ENCODE measurements at regions not wholly inside any gene's neighbourhood (a gene's known extent, or its start where the extent isn't known, plus 50 kb on each side); places are given as distances from the start of the nearest gene placed in this dataset.

DNA sequence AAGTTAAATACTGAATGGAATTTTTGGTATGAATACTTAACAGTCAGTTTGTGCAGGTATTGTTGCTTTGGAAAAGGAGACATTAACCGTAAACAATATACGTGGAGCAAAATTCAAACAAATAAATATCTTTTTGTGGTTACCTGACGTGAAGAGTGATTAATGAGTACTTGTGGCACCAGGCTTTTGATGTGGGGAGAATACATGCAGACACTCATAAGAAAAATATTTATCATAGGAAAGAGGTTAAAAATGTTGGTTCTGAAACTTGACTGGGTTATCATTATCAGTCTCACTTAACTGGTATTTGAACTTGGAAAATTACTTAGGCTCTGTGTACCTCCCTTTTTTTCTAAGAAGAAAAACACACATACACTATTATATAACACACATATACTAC lies 136.4 kb upstream of the NDST4 start:
- H3K4me3 ChIP-seq (ENCODE audit: low read depth, low read length), result no peak overlapping the region
- TF ChIP-seq, protein P1, sequence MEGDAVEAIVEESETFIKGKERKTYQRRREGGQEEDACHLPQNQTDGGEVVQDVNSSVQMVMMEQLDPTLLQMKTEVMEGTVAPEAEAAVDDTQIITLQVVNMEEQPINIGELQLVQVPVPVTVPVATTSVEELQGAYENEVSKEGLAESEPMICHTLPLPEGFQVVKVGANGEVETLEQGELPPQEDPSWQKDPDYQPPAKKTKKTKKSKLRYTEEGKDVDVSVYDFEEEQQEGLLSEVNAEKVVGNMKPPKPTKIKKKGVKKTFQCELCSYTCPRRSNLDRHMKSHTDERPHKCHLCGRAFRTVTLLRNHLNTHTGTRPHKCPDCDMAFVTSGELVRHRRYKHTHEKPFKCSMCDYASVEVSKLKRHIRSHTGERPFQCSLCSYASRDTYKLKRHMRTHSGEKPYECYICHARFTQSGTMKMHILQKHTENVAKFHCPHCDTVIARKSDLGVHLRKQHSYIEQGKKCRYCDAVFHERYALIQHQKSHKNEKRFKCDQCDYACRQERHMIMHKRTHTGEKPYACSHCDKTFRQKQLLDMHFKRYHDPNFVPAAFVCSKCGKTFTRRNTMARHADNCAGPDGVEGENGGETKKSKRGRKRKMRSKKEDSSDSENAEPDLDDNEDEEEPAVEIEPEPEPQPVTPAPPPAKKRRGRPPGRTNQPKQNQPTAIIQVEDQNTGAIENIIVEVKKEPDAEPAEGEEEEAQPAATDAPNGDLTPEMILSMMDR (IDR thresholded peaks at IDR 0.05; ENCODE audit: borderline replicate concordance, insufficient read depth, low read depth, low read length), result no peak

DNA sequence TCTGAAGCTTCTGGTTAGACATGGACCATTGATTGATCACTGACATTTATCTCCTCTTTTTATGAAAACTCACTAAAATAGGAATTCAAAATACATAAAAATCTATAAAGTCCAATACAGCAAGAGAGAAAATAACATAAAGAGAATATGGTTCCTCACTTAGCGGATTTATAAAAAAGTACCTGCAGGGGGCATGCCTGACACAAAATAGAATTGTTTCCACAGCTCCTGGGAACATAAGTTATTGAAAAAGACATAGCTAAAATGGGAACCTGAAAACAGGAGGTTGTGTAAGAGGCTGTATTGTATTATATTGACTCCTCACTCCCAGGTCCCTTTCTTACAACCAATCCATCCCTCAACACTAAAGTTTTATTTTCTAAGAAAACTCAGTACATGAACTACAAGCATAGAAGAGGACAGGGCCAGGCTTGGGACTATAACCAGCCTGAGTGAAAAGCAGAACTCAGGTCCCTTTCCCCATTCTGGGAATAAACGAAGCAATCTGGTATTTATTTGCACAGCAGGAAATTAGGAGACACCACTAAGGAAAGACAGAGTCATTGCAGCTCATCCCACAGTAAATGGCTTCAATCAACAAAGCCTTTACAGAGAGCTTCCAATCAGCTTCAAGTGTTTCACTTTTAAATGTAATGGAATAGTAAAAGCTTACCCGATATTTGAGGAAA lies 121.1 kb upstream of the NDST4 start:
- H3K4me3 ChIP-seq (ENCODE audit: low read depth, low read length), result no peak overlapping the region
- TF ChIP-seq, protein P1 (IDR thresholded peaks at IDR 0.05; ENCODE audit: borderline replicate concordance, insufficient read depth, low read depth, low read length), result no peak

DNA sequence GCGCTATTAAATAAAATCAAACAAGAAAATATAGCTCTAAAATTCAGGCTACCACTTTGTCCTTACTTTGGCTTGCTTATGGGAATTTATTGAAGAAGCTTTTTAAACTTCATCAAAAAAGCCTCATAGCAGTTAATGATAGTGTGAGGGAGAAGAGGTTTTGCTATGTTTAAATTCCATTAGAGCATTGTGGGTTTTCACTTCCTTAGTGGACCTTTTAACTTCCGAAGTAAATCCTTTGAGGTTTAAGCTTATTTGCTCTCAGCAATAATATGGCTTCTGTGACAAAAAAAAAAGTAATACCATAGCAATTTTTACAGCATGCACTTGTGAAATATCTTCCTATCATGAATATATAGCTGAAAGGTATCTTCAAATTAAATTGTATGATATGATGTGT lies 120.2 kb upstream of the NDST4 start:
- TF ChIP-seq, protein P1 (IDR thresholded peaks at IDR 0.05; ENCODE audit: borderline replicate concordance, insufficient read depth, low read depth, low read length), result no peak

GRCh38 chr4:115229873-115230272 lies 116.5 kb upstream of the NDST4 start:
- H3K4me3 ChIP-seq (ENCODE audit: low read depth, low read length), result no peak overlapping the region
- TF ChIP-seq, protein P1 (IDR thresholded peaks at IDR 0.05; ENCODE audit: borderline replicate concordance, insufficient read depth, low read depth, low read length), result no peak

More for the DNA sequence above, 120.2 kb upstream of the NDST4 start:
- H3K4me3 ChIP-seq (ENCODE audit: low read depth, low read length), result no peak overlapping the region

DNA sequence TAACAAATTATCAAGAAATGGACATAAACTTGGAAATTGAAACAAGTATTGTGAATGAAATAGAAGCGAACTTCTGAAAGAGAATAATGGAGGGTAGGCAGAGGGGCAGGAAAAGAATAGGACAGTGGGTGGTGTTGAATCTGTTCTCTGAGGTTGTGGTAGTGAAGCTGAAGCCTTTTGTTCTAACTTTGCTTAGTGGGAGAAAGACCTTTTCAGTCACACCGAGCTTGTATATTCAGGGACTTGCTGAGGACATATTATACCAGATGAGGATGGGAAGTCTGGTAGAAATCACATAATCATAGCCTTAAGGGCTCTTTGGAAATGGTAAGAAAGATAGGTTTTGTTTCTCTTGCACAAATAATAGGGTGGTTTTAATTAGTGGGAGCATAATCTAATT lies 115.4 kb upstream of the NDST4 start:
- TF ChIP-seq, protein P1 (IDR thresholded peaks at IDR 0.05; ENCODE audit: borderline replicate concordance, insufficient read depth, low read depth, low read length), result no peak
- H3K4me3 ChIP-seq (ENCODE audit: low read depth, low read length), result no peak overlapping the region

- H3K4me3 ChIP-seq (ENCODE audit: low read depth, low read length), result no peak overlapping the region
- TF ChIP-seq, protein P1 (IDR thresholded peaks at IDR 0.05; ENCODE audit: borderline replicate concordance, insufficient read depth, low read depth, low read length), result no peak
Observed at GRCh38 chr4:115222061-115222460, 108.6 kb upstream of the NDST4 start.

GRCh38 chr4:115219862-115220261 lies 106.4 kb upstream of the NDST4 start:
- TF ChIP-seq, protein P1 (IDR thresholded peaks at IDR 0.05; ENCODE audit: borderline replicate concordance, insufficient read depth, low read depth, low read length), result no peak
- no peak overlapping the region for H3K4me3 ChIP-seq (ENCODE audit: low read depth, low read length)

Measured in GM12875 (cell line).